ENCODE measurements at regions not wholly inside any gene's neighbourhood (a gene's known extent, or its start where the extent isn't known, plus 50 kb on each side); places are given as distances from the start of the nearest gene placed in this dataset.

DNA sequence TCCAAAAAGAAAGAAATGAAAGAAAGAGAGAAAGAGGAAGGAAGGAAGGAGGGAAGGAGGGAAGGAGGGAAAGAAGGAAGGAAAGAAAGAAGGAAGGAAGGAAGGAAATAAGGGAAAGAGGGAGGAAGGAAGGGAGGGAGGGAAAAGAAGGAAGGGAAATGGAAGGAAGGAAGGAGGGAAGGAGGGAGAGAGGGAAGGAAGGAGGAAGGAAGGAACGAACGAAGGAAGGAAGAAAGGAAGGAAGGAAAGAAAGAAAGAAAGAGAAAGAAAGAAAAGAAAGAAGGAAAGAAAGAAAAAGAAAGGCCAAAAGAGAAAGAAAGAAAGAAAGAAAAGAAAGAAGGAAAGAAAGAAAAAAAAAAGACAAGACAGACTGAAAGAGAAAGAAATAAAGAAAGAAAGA, 263.9 kb upstream of the ATP10B start:
- FAIRE-seq, result no peak

DNA sequence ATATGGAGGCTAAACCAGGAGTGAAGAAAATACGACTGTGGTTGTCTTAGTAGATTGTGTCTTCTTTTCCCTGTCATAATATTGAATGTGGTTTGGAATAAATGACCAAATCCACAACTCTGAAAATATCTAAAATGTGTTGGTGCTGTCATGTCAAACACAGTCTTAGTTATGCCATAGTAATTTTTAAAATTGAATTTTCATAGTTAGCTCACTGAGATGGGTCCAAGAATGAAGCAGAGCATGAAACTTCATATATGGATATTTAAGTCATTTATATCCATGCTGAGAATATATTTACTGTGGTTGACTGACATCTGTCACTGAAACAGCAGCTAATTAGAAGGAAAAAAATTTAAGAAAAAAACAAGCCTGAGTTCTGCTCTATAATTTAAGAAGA, 260.4 kb upstream of the ATP10B start:
- FAIRE-seq, result no peak

DNA sequence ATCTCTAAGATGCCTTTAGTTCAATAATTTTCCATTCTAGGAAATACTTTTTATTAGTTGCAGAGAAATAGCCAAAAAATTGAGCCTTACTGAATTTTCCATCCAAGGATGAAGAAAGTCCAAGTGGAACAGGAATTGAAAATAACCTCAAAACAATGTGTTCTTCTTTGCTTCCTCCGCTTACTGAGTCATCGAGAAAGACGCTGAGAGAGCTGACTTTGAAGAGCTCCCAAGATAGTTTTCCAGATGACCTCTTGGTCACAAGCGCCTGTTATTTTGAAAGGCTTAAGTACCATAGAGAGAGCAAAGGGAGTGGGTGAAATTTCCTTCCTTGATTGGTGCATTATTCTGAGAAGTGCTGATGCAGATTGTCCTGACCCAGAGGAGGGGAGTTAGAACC, 253.5 kb upstream of the ATP10B start:
- FAIRE-seq, result no peak

DNA sequence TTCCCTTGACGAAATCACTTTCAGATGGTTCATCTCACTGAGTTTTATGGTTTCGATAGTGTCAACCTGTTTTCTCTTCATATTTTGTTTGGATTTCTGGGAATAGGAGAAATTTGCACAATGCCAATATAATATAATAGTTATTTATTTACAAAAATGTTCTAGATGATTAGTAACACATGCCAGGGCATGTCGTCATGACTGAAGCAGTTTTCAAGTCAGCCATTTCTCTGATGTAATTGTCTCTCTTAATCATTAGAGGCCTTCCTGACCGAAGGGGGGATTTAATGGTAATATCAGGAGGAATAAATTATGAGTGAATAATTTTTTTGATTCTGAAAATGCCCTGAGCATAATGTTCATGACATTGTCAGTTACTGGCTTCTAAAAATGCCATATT, 246.5 kb upstream of the ATP10B start:
- no peak for FAIRE-seq

DNA sequence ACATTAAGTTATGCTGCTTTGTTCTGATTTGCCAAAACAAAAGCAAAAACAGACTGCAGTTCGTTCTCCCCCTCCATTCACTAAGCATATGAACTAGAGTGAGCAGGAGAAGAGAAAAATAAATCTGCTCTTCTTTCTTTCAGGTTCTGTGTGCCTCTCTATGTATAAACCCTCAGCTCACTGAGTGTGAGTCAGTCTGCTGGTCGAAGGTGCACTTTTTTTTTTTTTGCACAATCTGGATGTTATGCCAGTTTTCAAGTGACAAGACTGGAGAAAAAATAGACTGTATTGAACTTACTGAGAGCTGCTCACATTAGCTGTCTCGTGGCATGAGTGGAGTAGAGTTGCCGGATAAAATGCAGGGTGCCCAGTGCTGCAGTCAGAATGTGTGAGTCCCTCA, 244.6 kb upstream of the ATP10B start:
- no peak for FAIRE-seq

DNA sequence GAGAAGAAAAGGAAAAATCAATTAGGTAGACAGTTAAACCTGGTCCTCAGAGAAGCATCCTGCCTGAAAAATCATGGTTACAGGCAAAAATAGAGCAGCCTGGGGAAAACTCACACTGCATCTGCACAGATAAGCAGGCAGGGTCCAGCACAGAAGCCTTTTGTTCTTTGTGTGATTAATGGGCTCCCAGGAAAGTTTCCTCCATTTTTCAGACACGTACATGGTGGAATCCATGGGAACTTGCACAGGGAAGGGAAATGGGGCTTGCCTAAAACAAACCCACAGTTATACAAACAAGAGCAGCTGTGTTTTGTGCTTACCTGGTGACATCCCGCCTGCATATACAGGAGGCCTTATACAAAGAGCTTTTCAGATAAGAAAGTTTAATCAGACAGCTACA, 243.9 kb upstream of the ATP10B start:
- no peak for FAIRE-seq

DNA sequence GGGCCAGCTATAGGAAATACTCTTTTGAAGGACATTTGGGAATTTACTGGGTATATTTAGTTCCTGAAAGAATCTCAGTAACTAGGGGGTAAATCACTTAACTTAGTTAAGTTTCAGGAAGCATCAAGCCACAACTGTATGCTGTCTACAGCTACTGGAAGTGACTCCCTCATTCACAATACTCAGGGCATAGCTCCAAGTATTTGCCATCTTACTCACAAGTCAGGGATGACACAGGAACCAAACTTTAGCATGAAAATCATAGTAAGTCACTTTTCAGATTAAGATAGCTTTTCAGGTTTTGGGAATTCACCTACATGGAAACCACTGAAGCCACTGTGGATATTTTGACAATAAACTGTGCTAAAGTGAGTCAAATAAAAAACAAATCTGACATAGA, 242.4 kb upstream of the ATP10B start:
- FAIRE-seq, result no peak

DNA sequence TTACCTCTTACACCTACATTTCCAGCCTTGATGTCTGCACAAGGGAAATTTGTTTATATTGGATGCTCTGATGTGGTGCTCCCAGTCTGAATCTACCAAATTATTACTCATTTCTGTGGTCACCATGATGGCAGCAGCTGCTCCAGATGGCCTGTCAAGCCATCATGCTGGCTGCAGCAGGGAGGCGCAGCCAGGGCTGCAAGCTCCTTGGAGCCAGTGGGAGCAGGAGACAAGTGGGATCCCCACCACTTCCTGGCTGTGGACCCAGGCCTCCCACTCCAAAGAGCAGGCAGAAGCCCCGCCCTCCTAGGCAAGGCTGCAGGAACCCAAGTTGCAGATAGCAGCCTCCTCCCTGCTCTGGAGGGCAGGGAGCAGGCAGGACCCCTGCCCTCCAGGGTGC, 241.1 kb upstream of the ATP10B start:
- FAIRE-seq, result no peak

DNA sequence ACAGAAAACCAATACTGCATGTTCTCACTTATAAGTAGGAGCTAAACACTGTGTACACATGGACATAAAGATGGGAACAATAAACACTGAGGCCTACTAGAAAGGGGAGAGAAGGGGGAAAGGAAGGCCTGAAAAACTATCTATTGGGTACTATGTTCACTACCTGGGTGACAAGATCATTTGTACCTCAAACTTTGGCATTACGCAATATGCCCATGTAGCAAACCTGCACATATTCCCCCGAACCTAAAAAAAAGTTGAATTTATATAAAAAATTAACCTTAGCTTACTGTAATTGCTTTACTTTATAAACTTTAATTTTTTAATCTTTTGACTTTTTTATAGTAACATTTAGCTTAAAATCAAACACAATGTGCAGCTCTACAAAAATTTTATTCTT, 237.6 kb upstream of the ATP10B start:
- FAIRE-seq, result no peak

DNA sequence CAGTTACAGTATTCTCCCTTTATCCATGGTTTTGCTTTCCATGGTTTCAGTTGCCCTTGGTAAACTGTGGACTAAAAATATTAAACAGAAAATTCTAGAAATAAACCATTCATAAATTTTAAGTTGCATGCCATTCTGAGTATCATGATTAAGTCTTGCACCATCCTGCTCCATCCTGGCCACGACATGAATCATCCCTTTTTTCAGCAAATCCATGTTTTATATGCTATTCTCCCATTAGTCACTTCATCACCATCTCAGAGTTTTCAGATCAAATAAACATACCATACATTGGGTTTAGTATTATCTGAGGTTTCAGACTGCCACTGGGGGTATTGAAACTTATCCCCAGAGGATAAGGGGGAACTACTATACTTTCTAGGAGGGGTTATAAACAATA, 234.4 kb upstream of the ATP10B start:
- no peak for FAIRE-seq

DNA sequence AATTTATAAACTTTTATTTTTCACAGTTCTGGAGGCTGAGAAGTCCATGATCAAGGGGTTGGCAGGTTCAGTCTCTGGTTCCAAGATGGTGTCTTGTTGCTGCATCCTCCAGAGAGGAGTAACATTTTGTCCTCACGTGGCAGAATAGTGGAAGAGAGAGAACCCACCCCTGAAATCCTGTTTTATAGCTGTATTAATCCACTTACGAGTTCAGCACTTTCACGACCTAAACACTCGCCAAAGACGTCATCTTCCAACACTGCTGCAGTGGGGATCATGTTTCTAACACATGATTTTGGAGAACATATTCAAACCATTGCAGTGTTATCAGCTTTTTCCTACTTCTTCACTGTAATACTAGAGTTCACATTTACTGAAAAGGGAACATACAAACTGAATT, 233.0 kb upstream of the ATP10B start:
- FAIRE-seq, result no peak

DNA sequence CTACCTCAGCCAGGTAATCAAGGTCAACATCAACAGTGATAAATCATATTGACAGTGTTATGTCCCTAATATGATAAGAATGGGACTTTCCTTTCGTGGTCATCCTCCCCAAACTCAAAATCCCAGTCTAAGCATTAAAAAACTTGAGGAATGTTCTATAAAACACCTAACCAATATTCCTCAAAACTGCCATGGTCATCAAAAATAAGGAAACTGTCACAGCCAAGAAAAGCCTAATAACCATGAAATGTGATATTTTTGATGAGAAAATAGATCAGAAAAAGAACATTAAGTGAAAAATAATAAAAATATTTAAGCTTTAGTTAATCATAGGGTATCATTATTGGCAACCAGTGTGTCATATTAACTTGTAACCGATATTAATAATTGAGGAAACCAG, 232.1 kb upstream of the ATP10B start:
- no peak for FAIRE-seq

DNA sequence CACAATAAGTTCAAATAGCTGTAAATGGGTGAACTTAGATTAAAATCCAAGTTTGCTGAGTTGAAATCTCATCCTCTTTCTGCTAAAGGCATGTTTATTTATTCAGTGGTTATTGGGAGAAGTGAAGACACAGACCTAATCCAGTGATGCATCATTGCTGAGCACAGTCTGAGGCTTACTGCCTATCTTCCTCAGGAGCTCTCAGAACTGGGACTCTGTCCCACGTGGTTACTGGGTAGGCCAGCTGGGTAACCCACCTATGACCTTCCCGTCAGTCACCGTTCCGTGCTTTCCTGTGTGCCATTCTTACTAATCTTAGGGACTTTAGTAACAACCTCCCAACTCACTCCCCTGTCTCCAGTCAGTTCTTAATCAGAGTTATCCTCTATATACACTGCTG, 226.8 kb upstream of the ATP10B start:
- no peak for FAIRE-seq

DNA sequence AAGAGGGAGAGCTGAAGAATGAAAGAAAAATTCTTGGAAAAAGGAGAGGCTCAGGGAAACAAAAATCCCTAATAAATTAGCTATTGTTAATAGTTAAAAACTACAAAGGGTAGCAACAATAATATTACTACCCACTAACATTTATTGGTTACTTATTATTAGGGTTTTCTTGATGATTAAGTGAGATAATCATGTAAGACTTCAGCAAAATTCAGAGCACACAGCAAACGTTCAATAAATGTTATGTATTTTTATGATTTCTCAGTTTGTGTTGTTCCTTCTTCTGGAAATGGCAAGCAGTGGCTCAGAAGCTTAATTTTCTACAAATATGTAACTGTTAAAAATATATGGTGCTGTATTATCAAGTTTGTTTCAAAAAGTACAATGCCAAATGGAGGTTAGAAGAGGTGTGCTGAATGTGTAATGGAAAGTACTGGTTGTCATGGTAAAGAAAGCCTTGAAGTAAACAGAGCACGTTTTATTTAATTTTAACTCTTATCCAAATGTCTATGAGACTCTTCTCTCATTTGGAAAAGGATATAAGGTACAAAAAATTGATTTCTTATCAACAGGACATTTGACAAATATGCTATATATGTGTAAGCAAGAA, 226.0 kb upstream of the ATP10B start:
- no peak for FAIRE-seq

DNA sequence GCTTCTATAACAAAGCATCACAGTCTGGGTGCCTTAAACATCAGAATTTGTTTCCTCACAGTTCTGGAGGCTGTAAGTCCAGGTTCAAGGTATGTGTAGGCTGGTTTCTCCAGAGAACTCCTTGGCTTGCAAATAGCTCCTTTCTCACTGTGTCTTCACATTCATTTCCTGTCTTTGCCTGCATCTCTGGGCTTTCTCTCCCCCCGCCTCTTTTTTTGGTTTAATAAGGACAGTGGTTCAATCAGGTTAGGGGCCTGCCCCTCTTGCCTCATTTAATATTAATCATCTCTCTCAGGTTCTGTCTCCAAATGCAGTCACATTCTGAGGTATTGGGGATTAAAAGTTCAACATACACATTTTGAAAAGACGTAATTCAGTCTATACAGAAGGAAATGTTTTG, 225.5 kb upstream of the ATP10B start:
- no peak for FAIRE-seq

DNA sequence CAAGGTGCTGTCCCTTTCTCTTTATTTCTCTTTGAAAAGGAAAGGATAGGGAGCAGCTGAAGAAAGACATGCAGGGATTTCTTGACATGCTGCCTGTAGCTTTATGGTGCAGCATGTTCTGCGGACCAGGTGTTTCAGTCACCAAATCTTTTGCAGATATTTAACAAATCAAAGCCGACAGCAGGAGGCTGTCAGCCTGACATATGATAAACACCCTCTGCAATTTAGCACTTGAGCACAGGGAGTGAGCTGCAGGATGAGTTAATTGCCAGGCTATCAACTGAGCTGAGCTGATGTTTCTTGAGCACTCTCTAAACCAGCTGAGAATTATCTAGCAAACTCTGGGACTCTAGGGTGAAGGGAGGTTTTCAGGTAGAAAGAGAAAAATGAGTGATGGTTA, 212.8 kb upstream of the ATP10B start:
- FAIRE-seq, result no peak

DNA sequence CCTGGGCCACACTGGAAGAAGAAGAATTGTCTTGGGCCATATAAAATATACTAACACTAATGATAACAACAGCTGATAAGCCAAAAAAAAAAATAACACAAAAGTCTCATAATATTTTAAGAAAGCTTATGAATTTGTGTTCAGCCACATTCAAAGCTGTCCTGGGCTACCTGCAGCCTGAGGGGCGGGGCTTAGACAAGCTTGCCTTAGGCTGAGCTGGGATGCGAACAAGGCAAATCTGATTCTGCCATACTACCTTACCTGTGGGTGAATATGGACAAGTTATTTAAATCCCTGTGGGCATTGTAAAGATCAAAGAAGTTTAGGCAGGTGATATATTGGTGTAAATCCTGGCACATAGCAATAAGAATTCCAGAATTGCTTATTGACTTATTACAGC, 212.3 kb upstream of the ATP10B start:
- FAIRE-seq, result no peak

DNA sequence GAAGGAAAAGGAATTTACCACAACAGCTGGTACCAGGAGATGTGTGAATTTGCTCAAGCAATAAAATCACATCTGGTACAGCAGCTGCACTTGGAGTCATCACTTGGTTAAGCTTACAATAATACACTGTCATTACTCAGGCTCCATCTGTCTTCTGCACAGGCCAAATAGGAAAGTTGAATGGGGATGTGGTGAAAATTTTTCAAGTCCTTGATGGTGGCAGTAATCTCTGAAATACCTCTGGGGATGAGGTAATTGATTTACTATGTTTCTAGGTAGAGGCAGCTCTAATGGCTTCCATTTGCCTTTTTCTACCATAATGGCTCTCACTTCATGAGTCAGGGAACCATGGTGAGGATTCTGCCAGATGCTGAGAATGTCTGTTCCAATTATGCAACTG, 206.8 kb upstream of the ATP10B start:
- FAIRE-seq, result no peak

DNA sequence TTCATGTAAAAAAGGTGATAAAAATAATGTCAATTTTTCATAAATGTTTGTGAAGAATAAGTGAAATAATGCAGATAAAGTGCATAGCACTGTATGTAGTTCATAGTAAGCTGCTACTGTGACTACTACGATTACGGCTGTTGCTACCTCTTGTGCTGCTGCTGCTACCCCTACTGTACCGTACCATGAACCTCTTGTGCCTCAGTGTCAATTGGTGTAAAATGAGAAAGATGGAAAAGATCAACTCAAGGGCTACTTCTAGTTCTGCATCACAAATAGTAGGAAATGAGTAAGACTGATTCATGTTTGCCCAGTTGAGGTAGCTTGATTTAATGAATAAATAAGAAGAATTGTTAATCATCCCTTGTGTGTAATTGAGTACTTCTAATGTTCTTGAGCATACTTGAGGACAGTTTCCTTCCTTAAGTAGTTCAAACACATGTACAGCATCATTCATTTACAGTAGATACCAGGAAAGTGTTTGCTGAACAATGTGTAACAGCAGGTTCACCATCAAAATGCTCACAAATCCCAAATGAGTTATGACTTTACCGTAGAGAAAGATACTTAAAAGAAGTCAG, 200.0 kb upstream of the ATP10B start:
- no peak for FAIRE-seq

DNA sequence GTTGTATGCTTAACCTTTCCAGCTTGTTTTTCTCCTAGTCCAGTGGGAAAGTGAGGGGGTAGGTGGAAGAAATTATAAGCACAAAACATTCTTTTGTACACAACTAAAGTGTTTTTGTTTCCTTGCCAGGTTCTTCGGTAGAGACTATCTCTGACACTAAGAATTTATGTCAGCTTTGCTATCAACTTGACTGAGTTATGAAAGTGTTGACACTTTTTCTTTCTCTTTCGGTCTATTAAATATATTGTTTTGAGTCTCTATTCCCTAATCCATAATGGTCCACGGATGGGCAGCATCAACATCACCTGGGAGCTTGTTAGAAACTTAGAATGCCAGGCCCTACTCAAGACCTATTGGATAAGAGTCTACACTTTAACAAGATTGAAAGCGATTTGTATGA, 195.0 kb upstream of the ATP10B start:
- no peak for FAIRE-seq

DNA sequence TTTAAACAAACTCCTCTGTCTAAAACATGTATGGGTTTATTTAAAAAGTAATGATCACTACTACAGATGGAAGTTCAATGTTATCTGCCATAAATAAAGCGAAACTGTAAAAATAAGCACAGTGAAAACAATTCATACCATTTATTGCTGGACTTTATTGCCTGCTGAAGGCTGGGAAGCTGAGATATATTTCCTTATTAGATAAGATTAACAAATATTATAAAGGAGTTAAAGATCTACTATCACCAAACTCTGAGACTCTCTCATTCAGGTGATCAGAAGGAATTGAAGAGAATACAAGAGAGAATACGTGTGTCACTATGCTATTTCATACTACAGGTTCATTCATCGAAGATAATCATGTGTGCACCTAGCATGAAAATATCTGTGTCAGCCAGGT, 190.9 kb upstream of the ATP10B start:
- no peak for FAIRE-seq

DNA sequence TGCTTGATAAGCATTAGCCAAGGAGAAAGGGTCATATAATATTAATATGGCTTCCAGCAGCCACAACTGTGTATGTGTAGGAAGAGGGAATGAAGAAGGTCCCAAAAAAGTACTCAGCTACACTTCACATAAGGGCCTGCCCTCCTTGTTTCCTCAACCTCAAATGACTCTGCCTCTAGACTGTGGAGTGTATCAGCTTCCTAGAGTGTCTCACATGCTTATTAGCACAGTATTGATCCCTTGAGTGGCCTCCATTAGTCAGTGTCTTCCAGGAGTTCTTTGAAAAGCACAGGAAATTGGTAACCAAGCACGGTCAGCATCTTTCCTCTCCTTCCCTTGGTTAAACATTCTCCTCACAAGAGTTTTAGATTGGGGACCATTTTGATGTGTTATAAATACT, 190.4 kb upstream of the ATP10B start:
- FAIRE-seq, result no peak

DNA sequence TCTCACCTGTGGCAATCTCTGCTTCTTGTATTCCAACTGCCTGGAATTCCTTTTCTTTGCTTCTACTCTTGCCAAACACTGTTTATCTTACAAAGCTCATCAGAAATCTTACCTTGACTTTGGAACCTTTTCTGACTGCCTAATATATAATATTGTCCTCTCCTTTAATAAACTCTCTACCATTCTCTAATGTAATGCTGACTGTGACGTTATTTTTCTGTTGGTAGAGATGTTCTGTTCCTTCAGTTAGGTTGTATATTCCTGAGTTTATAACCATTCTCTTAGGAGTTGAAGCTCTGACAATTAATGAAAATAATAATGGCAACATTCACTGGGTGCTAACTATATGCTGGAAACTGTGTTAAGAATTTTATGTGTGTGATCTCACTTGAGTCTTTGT, 188.8 kb upstream of the ATP10B start:
- no peak for FAIRE-seq

DNA sequence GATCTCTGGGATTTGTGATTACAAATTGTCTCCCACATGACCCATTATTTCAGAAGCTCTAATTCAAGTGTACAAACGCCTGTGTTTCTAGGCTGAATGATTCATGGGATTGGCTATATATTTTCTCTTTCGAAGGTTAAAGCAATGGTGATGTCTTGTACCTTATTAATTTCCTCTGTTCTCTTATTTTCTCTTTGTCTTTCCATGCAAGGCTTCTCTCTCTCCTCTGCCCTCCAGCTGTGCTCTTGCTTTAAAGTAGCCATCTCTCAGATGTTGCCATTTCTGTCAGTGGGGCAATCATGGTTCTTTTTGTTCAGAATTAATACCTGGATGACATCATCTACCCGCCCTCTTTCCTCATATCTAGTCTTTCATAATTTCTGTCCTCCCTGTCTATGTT, 184.3 kb upstream of the ATP10B start:
- FAIRE-seq, result no peak

DNA sequence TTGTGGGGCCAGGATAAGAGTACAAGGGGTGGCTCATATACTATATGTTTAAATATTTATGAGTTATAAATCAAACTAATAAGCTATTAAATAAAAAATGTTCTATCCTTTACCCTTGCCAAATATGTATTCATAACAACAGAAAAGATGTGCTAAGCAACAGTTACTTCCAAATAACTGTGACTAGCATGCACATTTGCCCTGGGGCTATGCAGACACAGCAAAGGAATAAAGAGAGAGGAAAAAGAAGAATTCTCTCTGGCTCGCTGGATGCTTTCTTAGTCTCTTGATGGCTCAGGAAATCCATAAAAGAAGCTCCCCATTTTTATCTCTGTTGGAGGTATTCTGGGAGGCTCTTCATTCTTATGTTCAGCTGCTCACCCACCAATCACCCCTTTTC, 182.4 kb upstream of the ATP10B start:
- no peak for FAIRE-seq

DNA sequence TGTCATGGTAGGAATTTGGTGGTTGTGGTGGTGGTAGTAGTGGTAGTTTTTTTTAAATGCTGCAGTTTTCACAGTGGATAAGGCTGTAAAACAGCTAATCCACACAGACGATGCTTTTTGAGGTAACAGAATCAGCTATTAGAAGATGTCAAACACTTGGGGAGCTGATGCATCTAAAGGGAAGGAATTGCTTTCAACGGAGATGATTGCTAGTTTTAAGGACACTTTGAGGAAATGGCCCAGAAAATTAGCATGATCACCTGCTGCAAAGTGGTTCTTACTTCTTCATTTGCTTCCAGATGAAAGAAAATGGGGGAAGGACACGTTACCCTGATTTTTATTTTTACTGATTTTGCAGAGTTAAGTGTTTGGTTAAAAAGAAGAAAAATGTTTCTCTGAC, 178.2 kb upstream of the ATP10B start:
- FAIRE-seq, result no peak

Measured in G401.6 (cell line).